ENCODE measurements at regions not wholly inside any gene's neighbourhood (a gene's known extent, or its start where the extent isn't known, plus 50 kb on each side); places are given as distances from the start of the nearest gene placed in this dataset.

DNA sequence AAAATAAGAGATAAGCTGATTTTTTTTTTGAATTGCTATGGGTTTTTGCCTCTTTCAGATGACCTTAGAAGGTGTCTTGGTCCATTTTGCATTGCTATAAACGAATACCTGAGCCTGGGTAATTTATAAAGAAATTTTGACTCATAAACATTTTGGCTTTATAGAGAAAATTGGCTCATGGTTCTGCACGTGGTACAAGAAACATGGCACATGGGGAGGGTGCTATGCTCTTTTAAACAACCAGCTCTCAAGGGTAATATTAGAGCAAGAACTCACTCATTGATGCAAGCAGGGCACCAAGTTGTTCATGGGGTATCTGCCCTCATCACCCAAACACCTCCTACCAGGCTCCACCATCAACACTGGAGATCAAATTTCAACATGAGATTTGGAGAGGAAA is 408.8 kb downstream of the NUP35 start:
- Histone ChIP-seq H2AFZ (ENCODE audit: low read depth, low read length) (no peak overlapping the region), H3K36me3 (ENCODE audit: control insufficient read depth, insufficient read depth, low read length) (no peaks in the 10 kb centered on the region), H3K4me3 (no peak overlapping the region), H3K9me3 (replicated peaks; ENCODE audit: control insufficient read depth, insufficient read depth, low read depth, low read length) (no peaks in the 10 kb centered on the region), H3K9ac (ENCODE audit: insufficient read depth in 1 of 2, low read depth in 2 of 2, low read length in 2 of 2) (no peak overlapping the region), H3K27me3 (ENCODE audit: control insufficient read depth in 2 of 2, insufficient read depth in 2 of 2, low read length in 2 of 2) (no peaks in the 10 kb centered on the region), H3K9me1 (ENCODE audit: control insufficient read depth, insufficient read depth, low read length) (no peaks in the 10 kb centered on the region), H3K79me2 (ENCODE audit: control insufficient read depth, insufficient read depth, low read length) (no peaks in the 10 kb centered on the region), H4K20me1 (replicated peaks; ENCODE audit: control insufficient read depth, insufficient read depth, low read length) (no peaks in the 10 kb centered on the region), H3K27ac (ENCODE audit: extremely low read depth, low read depth, low read length) (no peak overlapping the region), H3K4me2 (ENCODE audit: insufficient read depth, low read length) (no peak overlapping the region), H3K4me1 (replicated peaks in 1 of 2; ENCODE audit: control insufficient read depth in 2 of 2, insufficient read depth in 2 of 2, low read length in 2 of 2) (no peaks in the 10 kb centered on the region)
- in situ Hi-C loops (cut with MboI) = no loop called here
- intact Hi-C loops (cut with micrococcal nuclease) = no loop called here
- no peak for ATAC-seq
- CTCF ChIA-PET (ENCODE audit: low intra/inter-chr PET ratio) = no interaction called here
- BruUV-seq (replicated peaks) = no TSS peak
- WGBS (ENCODE audit: insufficient coverage, low coverage, missing lambda C conversion rate) = 0% methylated on average over 2 of the region's 2 CpGs
- no peak for DNase-seq (ENCODE audit: extremely low read depth in 1 of 4, low spot score in 3 of 4)
- POLR2A ChIA-PET = no interaction called here
- TF ChIP-seq HNRNPLL (IDR thresholded peaks at IDR 0.05; ENCODE audit: low read depth, low read length, poor library complexity, severe bottlenecking) (no peak), ESRRA (IDR thresholded peaks at IDR 0.05; ENCODE audit: borderline replicate concordance, low read depth) (no peak), MEF2D (tag; conservative IDR thresholded peaks at IDR 0.05; ENCODE audit: low read depth) (no peak)
- no peak for FAIRE-seq

DNA sequence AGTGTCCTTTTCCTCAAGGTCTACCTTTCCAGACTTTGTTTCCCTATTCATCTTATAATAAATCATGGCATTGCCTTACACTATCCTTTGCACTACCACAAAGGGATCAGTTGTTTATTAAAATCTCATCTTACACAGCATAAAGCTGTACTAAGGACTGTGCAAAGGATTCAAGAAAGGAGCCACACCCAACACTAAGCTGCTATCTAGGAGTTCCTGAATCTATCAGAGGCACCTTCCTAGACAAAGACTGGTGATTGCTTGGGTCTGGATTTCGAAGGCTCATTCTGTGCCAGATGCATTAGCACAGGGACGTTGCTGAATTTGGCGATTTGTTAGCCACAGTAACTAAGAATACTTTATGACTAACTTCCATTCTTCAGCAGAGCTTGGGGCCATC is 412.0 kb downstream of the NUP35 start:
- intact Hi-C loops (cut with micrococcal nuclease) = no loop called here
- DNase-seq (ENCODE audit: extremely low read depth in 1 of 4, low spot score in 3 of 4) (no peak), ATAC-seq (no peak), FAIRE-seq (no peak)
- Histone ChIP-seq H3K27me3 (ENCODE audit: control insufficient read depth in 2 of 2, insufficient read depth in 2 of 2, low read length in 2 of 2) (no peaks in the 10 kb centered on the region), H3K9me1 (ENCODE audit: control insufficient read depth, insufficient read depth, low read length) (no peaks in the 10 kb centered on the region), H3K4me2 (ENCODE audit: insufficient read depth, low read length) (no peak overlapping the region), H3K9me3 (replicated peaks; ENCODE audit: control insufficient read depth, insufficient read depth, low read depth, low read length) (no peaks in the 10 kb centered on the region), H4K20me1 (replicated peaks; ENCODE audit: control insufficient read depth, insufficient read depth, low read length) (no peaks in the 10 kb centered on the region), H2AFZ (ENCODE audit: low read depth, low read length) (no peak overlapping the region), H3K4me1 (replicated peaks in 1 of 2; ENCODE audit: control insufficient read depth in 2 of 2, insufficient read depth in 2 of 2, low read length in 2 of 2) (no peaks in the 10 kb centered on the region), H3K9ac (ENCODE audit: insufficient read depth in 1 of 2, low read depth in 2 of 2, low read length in 2 of 2) (no peak overlapping the region), H3K36me3 (ENCODE audit: control insufficient read depth, insufficient read depth, low read length) (no peaks in the 10 kb centered on the region), H3K4me3 (no peak overlapping the region), H3K79me2 (ENCODE audit: control insufficient read depth, insufficient read depth, low read length) (no peaks in the 10 kb centered on the region), H3K27ac (ENCODE audit: extremely low read depth, low read depth, low read length) (no peak overlapping the region)
- 0% methylated on average over 3 of the region's 3 CpGs for WGBS (ENCODE audit: insufficient coverage, low coverage, missing lambda C conversion rate)
- ChIA-PET POLR2A (no interaction called here), CTCF (ENCODE audit: low intra/inter-chr PET ratio) (no interaction called here)
- in situ Hi-C loops (cut with MboI) = no loop called here
- TF ChIP-seq, protein P1, sequence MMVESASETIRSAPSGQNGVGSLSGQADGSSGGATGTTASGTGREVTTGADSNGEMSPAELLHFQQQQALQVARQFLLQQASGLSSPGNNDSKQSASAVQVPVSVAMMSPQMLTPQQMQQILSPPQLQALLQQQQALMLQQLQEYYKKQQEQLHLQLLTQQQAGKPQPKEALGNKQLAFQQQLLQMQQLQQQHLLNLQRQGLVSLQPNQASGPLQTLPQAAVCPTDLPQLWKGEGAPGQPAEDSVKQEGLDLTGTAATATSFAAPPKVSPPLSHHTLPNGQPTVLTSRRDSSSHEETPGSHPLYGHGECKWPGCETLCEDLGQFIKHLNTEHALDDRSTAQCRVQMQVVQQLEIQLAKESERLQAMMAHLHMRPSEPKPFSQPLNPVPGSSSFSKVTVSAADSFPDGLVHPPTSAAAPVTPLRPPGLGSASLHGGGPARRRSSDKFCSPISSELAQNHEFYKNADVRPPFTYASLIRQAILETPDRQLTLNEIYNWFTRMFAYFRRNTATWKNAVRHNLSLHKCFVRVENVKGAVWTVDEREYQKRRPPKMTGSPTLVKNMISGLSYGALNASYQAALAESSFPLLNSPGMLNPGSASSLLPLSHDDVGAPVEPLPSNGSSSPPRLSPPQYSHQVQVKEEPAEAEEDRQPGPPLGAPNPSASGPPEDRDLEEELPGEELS (CRISPR knock-in tag; IDR thresholded peaks at IDR 0.05; ENCODE audit: borderline replicate concordance) = no peak
- TF ChIP-seq KDM1A (IDR thresholded peaks at IDR 0.05) (no peak), MEIS2 (IDR thresholded peaks at IDR 0.05; ENCODE audit: partially characterized antibody) (no peak), HDAC6 (IDR thresholded peaks at IDR 0.05; ENCODE audit: low read depth, low read length) (no peak), ARID1B (IDR thresholded peaks at IDR 0.05) (no peak)
- TF ChIP-seq, protein P2, sequence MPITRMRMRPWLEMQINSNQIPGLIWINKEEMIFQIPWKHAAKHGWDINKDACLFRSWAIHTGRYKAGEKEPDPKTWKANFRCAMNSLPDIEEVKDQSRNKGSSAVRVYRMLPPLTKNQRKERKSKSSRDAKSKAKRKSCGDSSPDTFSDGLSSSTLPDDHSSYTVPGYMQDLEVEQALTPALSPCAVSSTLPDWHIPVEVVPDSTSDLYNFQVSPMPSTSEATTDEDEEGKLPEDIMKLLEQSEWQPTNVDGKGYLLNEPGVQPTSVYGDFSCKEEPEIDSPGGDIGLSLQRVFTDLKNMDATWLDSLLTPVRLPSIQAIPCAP (CRISPR knock-in tag; IDR thresholded peaks at IDR 0.05; ENCODE audit: borderline replicate concordance) = no peak
- TF ChIP-seq, protein P3, sequence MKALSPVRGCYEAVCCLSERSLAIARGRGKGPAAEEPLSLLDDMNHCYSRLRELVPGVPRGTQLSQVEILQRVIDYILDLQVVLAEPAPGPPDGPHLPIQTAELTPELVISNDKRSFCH (CRISPR knock-in tag; IDR thresholded peaks at IDR 0.05) = no peak
- TF ChIP-seq, protein P3 (tag; IDR thresholded peaks at IDR 0.05) = no peak
- no TSS peak for BruUV-seq (replicated peaks)
